ENCODE measurements at regions not wholly inside any gene's neighbourhood (a gene's known extent, or its start where the extent isn't known, plus 50 kb on each side); places are given as distances from the start of the nearest gene placed in this dataset.

- no peak for ATAC-seq (ENCODE audit: low read depth)
Observed at GRCh38 chr7:29626730-29627129, 63.1 kb downstream of the PRR15 start.

More at GRCh38 chr7:29626730-29627129, 63.1 kb downstream of the PRR15 start:
- Histone ChIP-seq H2BK5ac (ENCODE audit: low read depth, low read length, poor library complexity, severe bottlenecking) (no peak overlapping the region), H4K91ac (ENCODE audit: insufficient read depth, low read depth, low read length) (no peak overlapping the region), H2BK20ac (ENCODE audit: low read depth, low read length) (no peak overlapping the region), H3K27me3 (ENCODE audit: control insufficient read depth, insufficient read depth, low read length) (no peaks in the 10 kb centered on the region; the same call in 1 of the 2 replicates), H3K79me1 (ENCODE audit: low read depth in 1 of 2, low read length in 2 of 2) (no peaks in the 10 kb centered on the region), H3K18ac (ENCODE audit: low read depth, low read length) (no peak overlapping the region), H4K5ac (ENCODE audit: low read depth, low read length) (no peak overlapping the region), H3K4me2 (ENCODE audit: low read depth, low read length) (no peak overlapping the region), H3K9me3 (ENCODE audit: control insufficient read depth, insufficient read depth, low read length) (no peaks in the 10 kb centered on the region), H3K4ac (ENCODE audit: low read depth, low read length) (no peak overlapping the region), H3K14ac (replicated peaks; ENCODE audit: low read depth, low read length) (no peak overlapping the region), H3K56ac (ENCODE audit: extremely low read depth, insufficient read depth, low read length) (no peak overlapping the region), H2AK9ac (replicated peaks; ENCODE audit: low read depth, low read length, poor library complexity) (no peak overlapping the region), H3K9me1 (ENCODE audit: insufficient read depth, low read length) (no peaks in the 10 kb centered on the region), H3K36me3 (ENCODE audit: control insufficient read depth, insufficient read depth, low read length) (no peaks in the 10 kb centered on the region), H2AFZ (replicated peaks; ENCODE audit: low read length, poor library complexity) (no peak overlapping the region), H3K4me1 (ENCODE audit: control insufficient read depth, insufficient read depth, low read length) (0 out of 2 replicates have a peak, but pooled peaks cover 1% of the 10 kb centered on the region), H4K8ac (ENCODE audit: low read depth in 2 of 2, low read length in 2 of 2) (no peak overlapping the region), H3K9ac (ENCODE audit: low read depth, low read length) (no peak overlapping the region), H2BK15ac (ENCODE audit: low read depth, low read length) (no peak overlapping the region), H3K27ac (ENCODE audit: insufficient read depth, low read length) (no peak overlapping the region), H2AK5ac (ENCODE audit: low read depth, low read length) (no peak overlapping the region), H3K4me3 (ENCODE audit: insufficient read depth, low read depth, low read length) (no peak overlapping the region), H2BK120ac (ENCODE audit: low read depth, low read length) (no peak overlapping the region), H3K23ac (ENCODE audit: low read depth, low read length) (no peak overlapping the region), H4K20me1 (ENCODE audit: insufficient read depth, low read length) (no peaks in the 10 kb centered on the region)
- TF ChIP-seq POLR2A (IDR thresholded peaks at IDR 0.05; ENCODE audit: low read depth, low read length) (no peak), RFX5 (IDR thresholded peaks at IDR 0.05; ENCODE audit: low read depth, low read length) (no peak), ELK1 (IDR thresholded peaks at IDR 0.05; ENCODE audit: borderline replicate concordance, low read depth, low read length) (no peak), NFE2L2 (IDR thresholded peaks at IDR 0.05; ENCODE audit: low read depth, low read length) (no peak), RAD21 (IDR thresholded peaks at IDR 0.05; ENCODE audit: low read length) (no peak), MXI1 (IDR thresholded peaks at IDR 0.05; ENCODE audit: borderline replicate concordance, low read depth, low read length) (no peak), FOS (IDR thresholded peaks at IDR 0.05; ENCODE audit: low read depth, low read length) (no peak), CEBPB (IDR thresholded peaks at IDR 0.05; ENCODE audit: low read depth, low read length) (no peak), USF2 (IDR thresholded peaks at IDR 0.05; ENCODE audit: low read depth, low read length) (no peak), CTCF (conservative IDR thresholded peaks at IDR 0.05; ENCODE audit: low read depth, low read length) (no peak), MAFK (IDR thresholded peaks at IDR 0.05; ENCODE audit: low read depth, low read length) (no peak), BHLHE40 (IDR thresholded peaks at IDR 0.05; ENCODE audit: low read depth, low read length) (no peak), RCOR1 (IDR thresholded peaks at IDR 0.05; ENCODE audit: insufficient replicate concordance, low read length) (no peak)
- ChIA-PET POLR2A (ENCODE audit: unreplicated experiment) (no interaction called here), CTCF (no interaction called here)
- no peak for DNase-seq
- no CpG with 5 or more reads among the region's 2 CpGs for WGBS, 2 experiments (ENCODE audit: extremely low coverage in 2 of 2, insufficient read length in 1 of 2)
- in situ Hi-C loops (cut with MboI; ENCODE audit: low sequenced_read_pairs) = no loop called here
- no TSS peak for BruUV-seq (replicated peaks)
- dilution Hi-C loops (cut with HindIII; ENCODE audit: low sequenced_read_pairs, unreplicated experiment) = no loop called here
- intact Hi-C loops (cut with micrococcal nuclease) = no loop called here
